Smooth muscle cell (in vitro differentiated cells): ENCODE measurements at regions not wholly inside any gene's neighbourhood (a gene's known extent, or its start where the extent isn't known, plus 50 kb on each side); places are given as distances from the start of the nearest gene placed in this dataset.

Experiments used
- DNase-seq: peaks from one replicate; lab custom pipeline; 2025; ENCODE audit not compliant: unreplicated experiment; lab: John Stamatoyannopoulos, UW
- H2AFZ ChIP-seq: fragments of 200-600 bp; sonication (generic); 2 replicates; pipeline ENCODE4 v1.6.0; 2016; ENCODE audit warnings: antibody characterized with exemption, low read depth, mild to moderate bottlenecking
- H3F3A ChIP-seq: fragments of 200-600 bp; sonication (generic); 2 replicates; pipeline ENCODE4 v1.6.0; 2017; ENCODE audit warnings: antibody characterized with exemption, low read depth
- H3K27ac ChIP-seq: fragments of 200-600 bp; sonication (generic); 2 replicates; pipeline ENCODE4 v1.5.1; 2016; ENCODE audit warnings: low read depth, mild to moderate bottlenecking
- H3K27me3 ChIP-seq: fragments of 200-600 bp; sonication (generic); 2 replicates; pipeline ENCODE4 v1.6.1; 2016; ENCODE audit warnings: low read depth, mild to moderate bottlenecking
- H3K36me3 ChIP-seq: fragments of 200-600 bp; sonication (generic); 2 replicates; pipeline ENCODE4 v1.5.1; 2016; ENCODE audit warnings: low read depth
- H3K4me1 ChIP-seq: fragments of 200-600 bp; sonication (generic); 2 replicates; pipeline ENCODE4 v1.5.1; 2016; ENCODE audit warnings: low read depth
- H3K4me2 ChIP-seq: fragments of 200-600 bp; sonication (generic); 2 replicates; pipeline ENCODE4 v1.6.0; 2016; ENCODE audit warnings: mild to moderate bottlenecking
- H3K4me3 ChIP-seq: fragments of 200-600 bp; sonication (generic); 2 replicates; pipeline ENCODE4 v1.5.1; 2016; ENCODE audit warnings: mild to moderate bottlenecking
- H3K79me2 ChIP-seq: fragments of 200-600 bp; sonication (generic); 2 replicates; pipeline ENCODE4 v1.6.0; 2016; ENCODE audit warnings: low read depth, mild to moderate bottlenecking
- H3K9ac ChIP-seq: fragments of 200-600 bp; sonication (generic); 2 replicates; pipeline ENCODE4 v1.6.0; 2016; ENCODE audit warnings: low read depth
- H3K9me3 ChIP-seq: fragments of 200-600 bp; sonication (generic); replicated peaks from 2 replicates; pipeline ENCODE4 v1.5.1; 2016; ENCODE audit warnings: low read depth
- H4K20me1 ChIP-seq: fragments of 200-600 bp; sonication (generic); 2 replicates; pipeline ENCODE4 v1.6.0; 2016; ENCODE audit warnings: low read depth
- CTCF ChIP-seq: fragments of 200-600 bp; sonication (generic); IDR thresholded peaks from 2 replicates; pipeline ENCODE4 v1.5.1; 2017; ENCODE audit warnings: borderline replicate concordance, mild to moderate bottlenecking, antibody characterized with exemption; ENCODE audit not compliant: insufficient read depth, poor library complexity, severe bottlenecking
- WGBS: methylation state at CpG from one replicate; pipeline ENCODE4 v1.1.7; 2016; ENCODE audit warnings: low lambda C conversion rate; 5-methylcytosine and 5-hydroxymethylcytosine counted together

DNA sequence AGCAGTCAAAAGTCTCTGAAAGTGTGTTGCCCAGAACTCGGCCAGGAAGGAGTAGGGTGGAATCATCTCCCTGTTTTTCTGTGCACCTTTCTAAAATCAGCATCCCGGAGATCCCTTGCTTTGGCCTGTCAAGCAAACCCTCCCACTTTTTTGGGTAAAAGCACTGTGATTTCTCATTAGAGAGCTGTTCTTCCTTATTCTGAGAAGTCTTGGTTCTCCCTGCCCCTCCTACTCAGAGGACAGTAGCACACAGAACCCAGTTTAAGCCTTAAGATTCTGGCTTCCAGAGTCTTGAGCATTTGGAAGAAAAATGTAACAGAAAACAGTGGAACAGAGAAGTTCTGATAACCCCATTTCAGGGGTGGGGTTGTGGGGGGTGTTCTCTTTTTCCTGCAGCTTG, 52.6 kb upstream of the KATNAL1 start:
- no peak overlapping the region for H2AFZ ChIP-seq
- no peaks in the 10 kb centered on the region for H3K79me2 ChIP-seq
- H3K27me3 ChIP-seq: no peaks in the 10 kb centered on the region
- no peaks in the 10 kb centered on the region for H4K20me1 ChIP-seq
- no peak overlapping the region for H3K4me3 ChIP-seq
- no peak overlapping the region for H3K4me2 ChIP-seq
- no peak overlapping the region for H3K27ac ChIP-seq
- no peak for DNase-seq
- peaks cover 2% of the 10 kb centered on the region for H3F3A ChIP-seq
- TF ChIP-seq CTCF: no peak
- WGBS: 98% methylated on average over 2 of the region's 2 CpGs
- H3K36me3 ChIP-seq: no peaks in the 10 kb centered on the region
- no peak overlapping the region for H3K9ac ChIP-seq
- no peaks in the 10 kb centered on the region for H3K4me1 ChIP-seq
- H3K9me3 ChIP-seq: no peaks in the 10 kb centered on the region

DNA sequence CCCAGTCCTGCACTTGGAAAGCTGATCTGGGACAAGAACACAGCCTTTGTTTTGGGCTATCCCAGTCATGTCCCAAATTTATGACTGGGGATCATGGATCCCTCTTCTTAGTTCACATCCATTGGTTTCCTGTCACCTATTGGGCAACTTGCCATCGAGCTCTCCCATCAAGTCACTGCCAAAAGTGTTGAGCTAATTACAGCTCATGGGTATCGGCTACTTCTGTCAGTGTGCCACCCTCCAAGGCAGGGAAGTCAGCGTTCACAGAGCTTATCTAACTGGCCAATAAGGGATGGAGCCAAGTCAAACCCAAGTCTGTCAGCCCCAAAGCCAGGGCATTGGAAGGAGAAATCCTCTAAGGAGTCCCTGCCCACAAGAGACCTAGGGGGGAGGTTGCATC, 53.2 kb upstream of the KATNAL1 start:
- no peaks in the 10 kb centered on the region for H3K27me3 ChIP-seq
- no peaks in the 10 kb centered on the region for H3K79me2 ChIP-seq
- TF ChIP-seq CTCF: no peak
- no peak overlapping the region for H3K4me2 ChIP-seq
- no peaks in the 10 kb centered on the region for H4K20me1 ChIP-seq
- no peaks in the 10 kb centered on the region for H3K4me1 ChIP-seq
- no peak overlapping the region for H3K9ac ChIP-seq
- 94% methylated on average over 3 of the region's 3 CpGs for WGBS
- H2AFZ ChIP-seq: no peak overlapping the region
- peaks cover 2% of the 10 kb centered on the region for H3F3A ChIP-seq
- no peak overlapping the region for H3K27ac ChIP-seq
- no peak overlapping the region for H3K4me3 ChIP-seq
- no peaks in the 10 kb centered on the region for H3K36me3 ChIP-seq
- H3K9me3 ChIP-seq: no peaks in the 10 kb centered on the region
- no peak for DNase-seq

- peaks cover 2% of the 10 kb centered on the region for H3F3A ChIP-seq
- no peaks in the 10 kb centered on the region for H3K27me3 ChIP-seq
- no peaks in the 10 kb centered on the region for H3K9me3 ChIP-seq
- H3K79me2 ChIP-seq: no peaks in the 10 kb centered on the region
- DNase-seq: no peak
- 93% methylated on average over 6 of the region's 6 CpGs for WGBS
- no peak overlapping the region for H3K27ac ChIP-seq
- H3K36me3 ChIP-seq: no peaks in the 10 kb centered on the region
- no peak overlapping the region for H3K4me3 ChIP-seq
- H3K4me1 ChIP-seq: no peaks in the 10 kb centered on the region
- H4K20me1 ChIP-seq: no peaks in the 10 kb centered on the region
- H2AFZ ChIP-seq: no peak overlapping the region
- no peak overlapping the region for H3K4me2 ChIP-seq
- no peak overlapping the region for H3K9ac ChIP-seq
- no peak for TF ChIP-seq CTCF
Observed at GRCh38 chr13:30362005-30362788, 54.8 kb upstream of the KATNAL1 start.

- H3K4me3 ChIP-seq: no peak overlapping the region
- peaks cover 2% of the 10 kb centered on the region for H3F3A ChIP-seq
- H3K36me3 ChIP-seq: no peaks in the 10 kb centered on the region
- no peak overlapping the region for H3K4me2 ChIP-seq
- H3K9ac ChIP-seq: no peak overlapping the region
- no peaks in the 10 kb centered on the region for H3K27me3 ChIP-seq
- H2AFZ ChIP-seq: peak overlapping the region; percentile 63
- H3K79me2 ChIP-seq: no peaks in the 10 kb centered on the region
- WGBS: 75% methylated on average over 12 of the region's 12 CpGs
- TF ChIP-seq CTCF: no peak
- no peaks in the 10 kb centered on the region for H3K4me1 ChIP-seq
- H3K27ac ChIP-seq: no peak overlapping the region
- H3K9me3 ChIP-seq: no peaks in the 10 kb centered on the region
- DNase-seq: no peak
- H4K20me1 ChIP-seq: no peaks in the 10 kb centered on the region
Observed at GRCh38 chr13:30362869-30363268, 55.5 kb upstream of the KATNAL1 start.
